LNCAP (cell line): ENCODE measurements at regions not wholly inside any gene's neighbourhood (a gene's known extent, or its start where the extent isn't known, plus 50 kb on each side); places are given as distances from the start of the nearest gene placed in this dataset.

Experiments used
- TF ChIP-seq, protein P1 (sequence below): fragments of 450-650 bp; IDR thresholded peaks from 2 replicates; pipeline ENCODE4 v1.5.1; 2017; ENCODE audit warnings: mild to moderate bottlenecking

DNA sequence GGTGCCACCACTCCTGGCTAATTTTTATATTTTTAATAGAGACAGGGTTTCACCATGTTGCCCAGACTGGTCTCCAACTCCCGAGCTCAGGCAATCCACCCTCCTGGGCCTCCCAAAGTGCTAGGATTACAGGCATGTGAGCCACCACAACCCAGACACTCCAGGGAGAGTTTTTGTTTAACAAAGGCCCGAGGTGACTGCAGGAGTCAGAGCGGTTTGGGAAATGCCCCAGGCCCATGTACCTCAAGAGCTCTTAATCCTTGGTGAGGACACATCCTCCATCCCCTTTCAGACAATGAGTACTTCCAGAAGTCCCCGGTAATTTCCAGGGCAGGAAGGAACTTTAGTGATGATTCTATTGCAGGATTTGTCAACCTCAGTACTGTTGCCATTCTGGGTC lies 176.0 kb downstream of the ESRRB start:
- TF ChIP-seq, protein P1, sequence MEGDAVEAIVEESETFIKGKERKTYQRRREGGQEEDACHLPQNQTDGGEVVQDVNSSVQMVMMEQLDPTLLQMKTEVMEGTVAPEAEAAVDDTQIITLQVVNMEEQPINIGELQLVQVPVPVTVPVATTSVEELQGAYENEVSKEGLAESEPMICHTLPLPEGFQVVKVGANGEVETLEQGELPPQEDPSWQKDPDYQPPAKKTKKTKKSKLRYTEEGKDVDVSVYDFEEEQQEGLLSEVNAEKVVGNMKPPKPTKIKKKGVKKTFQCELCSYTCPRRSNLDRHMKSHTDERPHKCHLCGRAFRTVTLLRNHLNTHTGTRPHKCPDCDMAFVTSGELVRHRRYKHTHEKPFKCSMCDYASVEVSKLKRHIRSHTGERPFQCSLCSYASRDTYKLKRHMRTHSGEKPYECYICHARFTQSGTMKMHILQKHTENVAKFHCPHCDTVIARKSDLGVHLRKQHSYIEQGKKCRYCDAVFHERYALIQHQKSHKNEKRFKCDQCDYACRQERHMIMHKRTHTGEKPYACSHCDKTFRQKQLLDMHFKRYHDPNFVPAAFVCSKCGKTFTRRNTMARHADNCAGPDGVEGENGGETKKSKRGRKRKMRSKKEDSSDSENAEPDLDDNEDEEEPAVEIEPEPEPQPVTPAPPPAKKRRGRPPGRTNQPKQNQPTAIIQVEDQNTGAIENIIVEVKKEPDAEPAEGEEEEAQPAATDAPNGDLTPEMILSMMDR, result no peak

- TF ChIP-seq, protein P1, result no peak
Measured at GRCh38 chr14:76564471-76565422, 188.8 kb downstream of the ESRRB start.

DNA sequence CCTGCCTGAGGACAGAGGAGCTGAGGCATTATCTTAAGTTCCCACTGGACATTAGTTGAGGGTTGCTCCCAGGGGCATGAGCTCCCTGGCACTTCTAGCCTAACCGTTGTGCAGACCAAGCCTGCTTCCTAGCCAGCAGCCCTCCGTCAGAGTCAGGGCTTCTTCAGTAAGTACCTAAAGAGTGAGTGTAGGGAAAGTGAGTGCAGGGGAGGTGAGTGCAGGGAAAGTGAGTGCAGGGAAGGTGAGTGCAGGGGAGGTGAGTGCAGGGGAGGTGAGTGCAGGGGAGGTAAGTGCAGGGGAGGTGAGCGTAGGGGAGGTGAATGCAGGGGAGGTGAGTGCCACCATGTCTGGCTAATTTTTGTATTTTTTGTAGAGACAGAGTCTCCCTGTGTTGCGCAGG lies 190.5 kb downstream of the ESRRB start:
- TF ChIP-seq, protein P1, result no peak

- TF ChIP-seq, protein P1, result no peak
Measured at GRCh38 chr14:76574416-76575095, 186.7 kb upstream of the VASH1 start.

GRCh38 chr14:76575108-76575507 lies 186.2 kb upstream of the VASH1 start:
- TF ChIP-seq, protein P1, result no peak

DNA sequence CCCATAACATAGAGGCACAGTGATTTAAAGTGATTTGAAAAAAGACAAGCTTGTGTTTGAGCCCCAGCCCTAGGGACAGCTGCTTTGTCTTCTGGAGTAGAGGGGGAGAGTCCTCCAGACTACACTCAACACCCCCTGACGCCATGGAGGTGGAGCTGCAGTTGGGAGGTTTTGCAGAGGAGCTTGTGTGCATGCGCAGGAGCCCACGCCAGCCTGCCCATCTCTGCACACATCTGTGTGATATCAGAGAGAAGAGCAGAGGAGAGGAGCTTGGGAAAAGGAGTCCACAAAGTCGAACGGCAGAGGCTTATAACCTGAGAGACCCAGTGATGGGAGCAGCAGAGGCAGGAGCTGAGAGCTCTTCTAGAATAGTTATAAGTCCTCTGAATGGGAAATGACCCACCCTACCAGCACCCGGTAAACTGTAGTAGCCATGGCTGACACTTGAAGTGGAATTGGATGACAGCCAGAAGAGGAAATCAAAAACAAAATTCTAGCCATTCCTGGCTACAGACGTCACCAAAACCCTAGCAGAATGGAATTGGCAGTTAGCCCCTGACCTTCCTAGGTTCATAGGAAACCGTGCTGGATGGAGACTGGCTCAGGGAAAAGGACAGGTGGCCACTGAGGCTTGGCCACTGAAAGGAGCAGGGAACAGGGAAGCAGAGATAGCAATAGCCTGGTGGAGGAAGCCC lies 185.1 kb upstream of the VASH1 start:
- TF ChIP-seq, protein P1, result no peak

GRCh38 chr14:76577090-76577489 lies 184.2 kb upstream of the VASH1 start:
- TF ChIP-seq, protein P1, result no peak
